ENCODE measurements at regions not wholly inside any gene's neighbourhood (a gene's known extent, or its start where the extent isn't known, plus 50 kb on each side); places are given as distances from the start of the nearest gene placed in this dataset.
A peak's percentile ranks its signal among the peaks of the same experiment; 100 is the strongest.

DNA sequence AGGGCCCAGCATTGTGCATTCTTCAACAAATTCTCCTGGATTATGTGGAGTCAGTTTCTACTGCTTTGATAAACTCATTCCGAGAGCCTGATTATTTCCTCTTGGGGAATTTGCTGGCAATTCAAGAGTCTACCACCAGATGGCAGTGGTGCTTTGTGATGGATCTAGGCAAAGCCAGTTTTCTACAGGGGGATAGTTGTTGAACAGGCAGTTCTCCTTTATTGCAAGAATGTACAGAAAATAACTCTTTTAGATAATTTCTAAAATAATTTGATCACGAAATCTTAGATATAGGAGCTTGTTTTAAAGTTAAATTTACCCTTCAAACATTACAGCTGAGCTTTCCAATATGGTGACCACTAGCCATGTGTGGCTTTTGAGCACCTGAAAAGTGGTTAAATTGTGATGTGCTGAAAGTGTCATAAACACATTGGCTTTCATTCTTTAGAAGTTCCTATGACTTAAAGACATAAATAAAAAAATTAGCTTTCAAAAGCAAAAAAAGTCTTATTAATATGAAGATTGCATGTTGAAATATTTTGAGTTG lies 66.7 kb upstream of the HAAO start:
- no peak for TF ChIP-seq EZH2phosphoT487 (IDR thresholded peaks at IDR 0.05; ENCODE audit: borderline replicate concordance, low read depth, low read length)
- peak; percentile 99 for TF ChIP-seq CTCF (conservative IDR thresholded peaks at IDR 0.05; ENCODE audit: low read length)

All from OCI-LY7 (cell line).